ENCODE measurements at regions not wholly inside any gene's neighbourhood (a gene's known extent, or its start where the extent isn't known, plus 50 kb on each side); places are given as distances from the start of the nearest gene placed in this dataset.

- Histone ChIP-seq H3K9ac (ENCODE audit: low read length) (no peak overlapping the region), H3K36me3 (replicated peaks; ENCODE audit: low read depth, low read length) (no peaks in the 10 kb centered on the region), H3K4me2 (ENCODE audit: low read length) (no peak overlapping the region), H3K79me2 (ENCODE audit: low read length) (no peaks in the 10 kb centered on the region), H3K27me3 (ENCODE audit: low read depth, low read length) (no peaks in the 10 kb centered on the region), H3K4me1 (ENCODE audit: low read length) (no peaks in the 10 kb centered on the region), H2AFZ (ENCODE audit: low read depth, low read length) (no peak overlapping the region), H3K4me3 (ENCODE audit: low read length) (no peak overlapping the region), H4K20me1 (ENCODE audit: insufficient read depth, low read length) (no peaks in the 10 kb centered on the region), H3K27ac (ENCODE audit: low read length) (no peak overlapping the region), H3K9me3 (ENCODE audit: insufficient read depth, low read length) (no peaks in the 10 kb centered on the region)
- TF ChIP-seq CTCF (IDR thresholded peaks at IDR 0.05; ENCODE audit: low read depth, low read length) (no peak), EZH2phosphoT487 (IDR thresholded peaks at IDR 0.05; ENCODE audit: low read depth) (no peak)
These were observed 624.4 kb downstream of the NCAM2 start for GRCh38 chr21:21622460-21623234.

GRCh38 chr21:21624674-21625073 is 626.5 kb downstream of the NCAM2 start:
- no peak overlapping the region for H3K27ac ChIP-seq (ENCODE audit: low read length)
- no peaks in the 10 kb centered on the region for H3K36me3 ChIP-seq (replicated peaks; ENCODE audit: low read depth, low read length)
- H3K9me3 ChIP-seq (ENCODE audit: insufficient read depth, low read length) = no peaks in the 10 kb centered on the region
- no peak overlapping the region for H2AFZ ChIP-seq (ENCODE audit: low read depth, low read length)
- no peak overlapping the region for H3K9ac ChIP-seq (ENCODE audit: low read length)
- H3K27me3 ChIP-seq (ENCODE audit: low read depth, low read length) = no peaks in the 10 kb centered on the region
- no peaks in the 10 kb centered on the region for H4K20me1 ChIP-seq (ENCODE audit: insufficient read depth, low read length)
- no peaks in the 10 kb centered on the region for H3K79me2 ChIP-seq (ENCODE audit: low read length)
- H3K4me3 ChIP-seq (ENCODE audit: low read length) = no peak overlapping the region
- no peak overlapping the region for H3K4me2 ChIP-seq (ENCODE audit: low read length)
- no peaks in the 10 kb centered on the region for H3K4me1 ChIP-seq (ENCODE audit: low read length)
- TF ChIP-seq EZH2phosphoT487 (IDR thresholded peaks at IDR 0.05; ENCODE audit: low read depth) (no peak), CTCF (IDR thresholded peaks at IDR 0.05; ENCODE audit: low read depth, low read length) (no peak)

GRCh38 chr21:21631961-21632360 is 633.8 kb downstream of the NCAM2 start:
- no peak overlapping the region for H3K27ac ChIP-seq (ENCODE audit: low read length)
- no peaks in the 10 kb centered on the region for H3K4me1 ChIP-seq (ENCODE audit: low read length)
- H2AFZ ChIP-seq (ENCODE audit: low read depth, low read length) = no peak overlapping the region
- H3K9me3 ChIP-seq (ENCODE audit: insufficient read depth, low read length) = no peaks in the 10 kb centered on the region
- no peak overlapping the region for H3K4me2 ChIP-seq (ENCODE audit: low read length)
- H4K20me1 ChIP-seq (ENCODE audit: insufficient read depth, low read length) = no peaks in the 10 kb centered on the region
- H3K36me3 ChIP-seq (replicated peaks; ENCODE audit: low read depth, low read length) = no peaks in the 10 kb centered on the region
- no peaks in the 10 kb centered on the region for H3K79me2 ChIP-seq (ENCODE audit: low read length)
- no peak overlapping the region for H3K4me3 ChIP-seq (ENCODE audit: low read length)
- TF ChIP-seq EZH2phosphoT487 (IDR thresholded peaks at IDR 0.05; ENCODE audit: low read depth) (no peak), CTCF (IDR thresholded peaks at IDR 0.05; ENCODE audit: low read depth, low read length) (no peak)
- no peak overlapping the region for H3K9ac ChIP-seq (ENCODE audit: low read length)
- no peaks in the 10 kb centered on the region for H3K27me3 ChIP-seq (ENCODE audit: low read depth, low read length)

- H3K4me2 ChIP-seq (ENCODE audit: low read length) = no peak overlapping the region
- H3K27ac ChIP-seq (ENCODE audit: low read length) = no peak overlapping the region
- no peaks in the 10 kb centered on the region for H3K9me3 ChIP-seq (ENCODE audit: insufficient read depth, low read length)
- no peaks in the 10 kb centered on the region for H3K79me2 ChIP-seq (ENCODE audit: low read length)
- TF ChIP-seq EZH2phosphoT487 (IDR thresholded peaks at IDR 0.05; ENCODE audit: low read depth) (no peak), CTCF (IDR thresholded peaks at IDR 0.05; ENCODE audit: low read depth, low read length) (no peak)
- no peak overlapping the region for H2AFZ ChIP-seq (ENCODE audit: low read depth, low read length)
- no peaks in the 10 kb centered on the region for H4K20me1 ChIP-seq (ENCODE audit: insufficient read depth, low read length)
- H3K4me3 ChIP-seq (ENCODE audit: low read length) = no peak overlapping the region
- H3K9ac ChIP-seq (ENCODE audit: low read length) = no peak overlapping the region
- H3K4me1 ChIP-seq (ENCODE audit: low read length) = no peaks in the 10 kb centered on the region
- no peaks in the 10 kb centered on the region for H3K36me3 ChIP-seq (replicated peaks; ENCODE audit: low read depth, low read length)
- no peaks in the 10 kb centered on the region for H3K27me3 ChIP-seq (ENCODE audit: low read depth, low read length)
These were observed 634.7 kb downstream of the NCAM2 start for GRCh38 chr21:21632926-21633325.

Measured in OCI-LY3 (cell line).